NT2/D1 (cell line): ENCODE measurements at regions not wholly inside any gene's neighbourhood (a gene's known extent, or its start where the extent isn't known, plus 50 kb on each side); places are given as distances from the start of the nearest gene placed in this dataset.

ENCODE experiments used
- YY1 ChIP-seq: IDR thresholded peaks from 2 replicates; pipeline ENCODE4 v1.6.1; 2011; ENCODE audit not compliant: insufficient read length, insufficient read depth
- ZNF274 ChIP-seq: IDR thresholded peaks from 2 replicates; pipeline ENCODE4 v1.6.1; 2011; ENCODE audit warnings: mild to moderate bottlenecking, low read depth, low read length

DNA sequence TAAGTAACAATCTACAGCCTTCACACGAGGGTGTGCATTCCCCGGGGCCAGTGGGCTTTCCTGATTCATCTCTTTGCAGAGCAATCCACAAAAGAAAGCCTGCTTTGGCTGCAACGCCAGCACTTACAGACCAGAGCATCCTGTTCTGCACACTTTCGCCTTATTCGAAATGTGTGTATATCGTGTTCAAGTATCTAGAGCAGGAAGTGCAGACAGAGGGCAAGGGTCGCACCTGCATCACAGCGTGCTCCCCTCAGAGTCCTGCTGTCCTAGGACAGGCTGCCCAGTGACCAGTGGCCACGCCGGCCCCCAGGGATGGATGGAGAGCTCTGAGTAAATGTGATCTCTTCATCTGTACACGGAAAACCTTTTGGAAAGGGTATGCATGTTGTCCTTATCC lies 264.3 kb downstream of the ZNF516 start:
- TF ChIP-seq ZNF274, result no peak
- no peak for TF ChIP-seq YY1
